Hepatocyte (in vitro differentiated cells): ENCODE measurements at regions not wholly inside any gene's neighbourhood (a gene's known extent, or its start where the extent isn't known, plus 50 kb on each side); places are given as distances from the start of the nearest gene placed in this dataset.

Source experiments
- EZH2 ChIP-seq: fragments of 200-600 bp; sonication (generic); IDR thresholded peaks from 2 replicates; pipeline ENCODE4 v1.6.1; 2016; ENCODE audit warnings: antibody characterized with exemption, mild to moderate bottlenecking, borderline replicate concordance
- EZH2phosphoT487 ChIP-seq: fragments of 200-600 bp; sonication (generic); IDR thresholded peaks from one replicate; pipeline ENCODE4 v1.6.1; 2018; ENCODE audit warnings: antibody characterized with exemption, mild to moderate bottlenecking, low read depth, moderate library complexity; ENCODE audit not compliant: unreplicated experiment, severe bottlenecking
- TF ChIP-seq, protein P1 (sequence below): fragments of 200-600 bp; sonication (generic); IDR thresholded peaks from 2 replicates; pipeline ENCODE4 v1.5.1; 2016; ENCODE audit warnings: antibody characterized with exemption, mild to moderate bottlenecking; ENCODE audit not compliant: poor library complexity

DNA sequence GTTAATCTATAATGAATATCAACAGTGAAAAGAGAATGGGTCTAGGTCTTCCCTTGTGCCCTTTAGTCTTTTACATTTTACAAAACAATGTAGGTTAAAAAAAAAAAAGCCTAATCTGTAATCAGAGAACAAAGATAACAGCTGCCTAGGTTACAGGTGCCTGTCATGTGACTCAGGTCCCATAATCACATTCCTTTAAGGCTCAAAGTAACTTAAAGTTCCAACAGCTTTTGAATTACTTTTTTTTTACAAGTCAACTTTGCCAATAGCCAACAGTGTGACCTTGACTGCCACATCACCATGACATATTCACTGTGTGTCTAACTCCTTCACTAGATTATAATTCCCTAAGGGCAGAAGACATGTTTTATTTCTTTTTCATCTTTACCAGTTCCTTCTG lies 237.0 kb upstream of the API5 start:
- TF ChIP-seq, protein P1, sequence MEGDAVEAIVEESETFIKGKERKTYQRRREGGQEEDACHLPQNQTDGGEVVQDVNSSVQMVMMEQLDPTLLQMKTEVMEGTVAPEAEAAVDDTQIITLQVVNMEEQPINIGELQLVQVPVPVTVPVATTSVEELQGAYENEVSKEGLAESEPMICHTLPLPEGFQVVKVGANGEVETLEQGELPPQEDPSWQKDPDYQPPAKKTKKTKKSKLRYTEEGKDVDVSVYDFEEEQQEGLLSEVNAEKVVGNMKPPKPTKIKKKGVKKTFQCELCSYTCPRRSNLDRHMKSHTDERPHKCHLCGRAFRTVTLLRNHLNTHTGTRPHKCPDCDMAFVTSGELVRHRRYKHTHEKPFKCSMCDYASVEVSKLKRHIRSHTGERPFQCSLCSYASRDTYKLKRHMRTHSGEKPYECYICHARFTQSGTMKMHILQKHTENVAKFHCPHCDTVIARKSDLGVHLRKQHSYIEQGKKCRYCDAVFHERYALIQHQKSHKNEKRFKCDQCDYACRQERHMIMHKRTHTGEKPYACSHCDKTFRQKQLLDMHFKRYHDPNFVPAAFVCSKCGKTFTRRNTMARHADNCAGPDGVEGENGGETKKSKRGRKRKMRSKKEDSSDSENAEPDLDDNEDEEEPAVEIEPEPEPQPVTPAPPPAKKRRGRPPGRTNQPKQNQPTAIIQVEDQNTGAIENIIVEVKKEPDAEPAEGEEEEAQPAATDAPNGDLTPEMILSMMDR: no peak
- TF ChIP-seq EZH2 (no peak), EZH2phosphoT487 (no peak)
